Middle frontal gyrus (tissue), 1 donor: ENCODE measurements at regions not wholly inside any gene's neighbourhood (a gene's known extent, or its start where the extent isn't known, plus 50 kb on each side); places are given as distances from the start of the nearest gene placed in this dataset.

Experiments
- DNase-seq: peaks from one replicate; pipeline ENCODE4 v3.0.0-alpha.2; 2015; ENCODE audit warnings: low spot score; ENCODE audit errors: extremely low spot score

- no peak for DNase-seq
Measured at GRCh38 chr7:145655666-145656065, 460.9 kb upstream of the CNTNAP2 start.

- DNase-seq, result no peak
Measured at GRCh38 chr7:145645135-145645515, 471.5 kb upstream of the CNTNAP2 start.

GRCh38 chr7:145644426-145645134, 472.0 kb upstream of the CNTNAP2 start:
- no peak for DNase-seq

- DNase-seq, result no peak
Measured at GRCh38 chr7:145643981-145644380, 472.6 kb upstream of the CNTNAP2 start.

- DNase-seq, result no peak
Measured at GRCh38 chr7:145633513-145633912, 483.1 kb upstream of the CNTNAP2 start.

GRCh38 chr7:145624618-145625017, 492.0 kb upstream of the CNTNAP2 start:
- DNase-seq, result no peak

- DNase-seq, result no peak
Measured at GRCh38 chr7:145605963-145606362, 510.6 kb upstream of the CNTNAP2 start.

- no peak for DNase-seq
Measured at GRCh38 chr7:145599376-145599775, 517.2 kb upstream of the CNTNAP2 start.

GRCh38 chr7:145584401-145584800, 532.2 kb upstream of the CNTNAP2 start:
- no peak for DNase-seq

- no peak for DNase-seq
Measured at GRCh38 chr7:145582742-145583303, 533.8 kb upstream of the CNTNAP2 start.

GRCh38 chr7:145557805-145558204, 558.8 kb upstream of the CNTNAP2 start:
- no peak for DNase-seq

GRCh38 chr7:145543242-145543641, 573.4 kb upstream of the CNTNAP2 start:
- DNase-seq, result no peak

- DNase-seq, result no peak
Measured at GRCh38 chr7:145539910-145540309, 576.7 kb upstream of the CNTNAP2 start.

GRCh38 chr7:145534301-145534700, 582.3 kb upstream of the CNTNAP2 start:
- no peak for DNase-seq

GRCh38 chr7:145520284-145520683, 596.3 kb upstream of the CNTNAP2 start:
- DNase-seq, result no peak

GRCh38 chr7:145511004-145511403, 605.6 kb upstream of the CNTNAP2 start:
- no peak for DNase-seq

GRCh38 chr7:145497911-145498525, 618.6 kb upstream of the CNTNAP2 start:
- no peak for DNase-seq

GRCh38 chr7:145490356-145490755, 626.2 kb upstream of the CNTNAP2 start:
- DNase-seq, result no peak

GRCh38 chr7:145489609-145490008, 627.0 kb upstream of the CNTNAP2 start:
- DNase-seq, result no peak

GRCh38 chr7:145488816-145489215, 627.8 kb upstream of the CNTNAP2 start:
- DNase-seq, result no peak

- no peak for DNase-seq
Measured at GRCh38 chr7:145481985-145482384, 634.6 kb upstream of the CNTNAP2 start.

GRCh38 chr7:145478541-145478940, 638.1 kb upstream of the CNTNAP2 start:
- no peak for DNase-seq
